NT2/D1 (cell line): ENCODE measurements at regions not wholly inside any gene's neighbourhood (a gene's known extent, or its start where the extent isn't known, plus 50 kb on each side); places are given as distances from the start of the nearest gene placed in this dataset.

Experiments
- SUZ12 ChIP-seq: IDR thresholded peaks from 2 replicates; pipeline ENCODE4 v1.6.1; 2011; ENCODE audit not compliant: insufficient read length, insufficient read depth; ENCODE audit errors: extremely low read depth
- YY1 ChIP-seq: IDR thresholded peaks from 2 replicates; pipeline ENCODE4 v1.6.1; 2011; ENCODE audit not compliant: insufficient read length, insufficient read depth
- ZNF274 ChIP-seq: IDR thresholded peaks from 2 replicates; pipeline ENCODE4 v1.6.1; 2011; ENCODE audit warnings: mild to moderate bottlenecking, low read depth, low read length

GRCh38 chr6:126976253-126976797 is 142.1 kb upstream of the RSPO3 start:
- no peak for TF ChIP-seq ZNF274
- no peak for TF ChIP-seq YY1
- no peak for TF ChIP-seq SUZ12
